ENCODE measurements at regions not wholly inside any gene's neighbourhood (a gene's known extent, or its start where the extent isn't known, plus 50 kb on each side); places are given as distances from the start of the nearest gene placed in this dataset.
"Not testable (repeated sequence)": the region's sequence is repeated elsewhere in the genome, so short reads cannot be mapped to it uniquely, and the experiment has no call there.

DNA sequence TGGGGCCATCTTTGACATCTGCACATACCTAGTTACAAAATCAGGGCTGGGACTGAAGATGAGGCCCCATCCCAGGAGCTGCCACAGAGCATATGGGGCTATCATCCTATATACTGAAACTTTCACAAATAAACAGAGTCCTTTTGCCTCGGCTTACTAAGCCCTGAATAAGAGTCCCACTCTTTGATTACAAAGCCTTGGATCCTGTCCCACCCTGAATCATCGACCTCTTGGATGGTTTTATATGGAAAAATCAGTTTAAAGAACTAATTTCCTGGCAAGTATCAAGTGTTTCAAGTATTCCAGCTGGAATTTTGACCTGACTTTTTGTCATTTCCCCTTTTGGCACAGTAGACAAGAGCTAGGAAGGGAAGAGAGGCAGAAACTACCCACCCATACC is 331.3 kb upstream of the FRG2C start:
- no peak for FAIRE-seq
- no peak for DNase-seq (ENCODE audit: insufficient read length, low spot score)
- TF ChIP-seq POLR2A (IDR thresholded peaks at IDR 0.05; ENCODE audit: low read depth, low read length), result no peak

DNA sequence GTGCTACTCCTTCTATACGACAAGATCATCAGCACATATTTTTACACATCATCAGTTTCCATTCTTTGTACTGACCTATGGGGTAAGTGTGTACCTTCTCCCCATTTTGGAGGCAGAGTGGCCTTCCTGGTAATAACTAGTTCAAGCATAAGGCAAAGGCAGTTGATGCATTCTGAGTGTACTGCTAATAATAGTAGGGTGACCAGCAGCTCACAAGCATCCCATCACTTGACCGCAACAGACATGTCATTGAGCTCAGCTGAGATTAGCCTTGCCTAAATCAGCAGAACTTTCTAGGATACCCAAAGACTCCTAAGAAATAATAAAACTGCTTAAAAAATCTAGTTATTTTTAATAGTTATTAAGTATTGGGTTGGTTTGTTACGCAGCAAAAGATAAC is 329.8 kb upstream of the FRG2C start:
- FAIRE-seq, result no peak
- no peak for TF ChIP-seq POLR2A (IDR thresholded peaks at IDR 0.05; ENCODE audit: low read depth, low read length)
- DNase-seq (ENCODE audit: insufficient read length, low spot score), result no peak

DNA sequence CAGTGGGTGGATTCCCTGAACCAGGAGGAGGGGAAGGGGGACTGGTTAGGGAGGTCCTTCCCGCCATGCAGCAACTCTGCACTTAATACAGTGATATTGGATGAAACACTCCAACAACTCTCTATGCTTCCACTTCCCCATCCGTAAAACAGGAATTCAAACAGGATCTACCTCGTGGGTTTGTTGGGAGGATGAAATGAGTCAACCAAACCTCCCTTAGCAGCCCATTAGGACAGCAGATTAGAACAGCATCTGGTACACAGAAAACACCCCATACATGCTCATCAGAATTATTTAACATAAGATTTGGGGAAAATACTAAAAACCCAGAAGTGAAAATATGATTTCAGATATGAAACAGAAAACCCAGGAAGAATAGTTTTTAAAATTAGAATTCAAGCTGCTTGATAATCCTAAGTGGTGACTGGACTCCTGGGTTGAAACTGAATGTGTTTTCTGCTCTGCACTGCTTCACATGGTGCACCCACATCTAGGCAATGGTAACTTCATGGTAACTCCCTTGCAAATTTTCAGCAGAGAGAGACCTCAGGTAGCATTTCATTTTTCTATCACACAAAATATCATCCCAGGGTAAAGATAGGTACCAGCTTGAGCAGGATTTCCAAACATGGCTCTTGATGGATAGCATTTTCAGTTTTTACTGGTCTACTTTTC is 326.8 kb upstream of the FRG2C start:
- no peak for TF ChIP-seq POLR2A (IDR thresholded peaks at IDR 0.05; ENCODE audit: low read depth, low read length)
- no peak for FAIRE-seq
- no peak for DNase-seq (ENCODE audit: insufficient read length, low spot score)

DNA sequence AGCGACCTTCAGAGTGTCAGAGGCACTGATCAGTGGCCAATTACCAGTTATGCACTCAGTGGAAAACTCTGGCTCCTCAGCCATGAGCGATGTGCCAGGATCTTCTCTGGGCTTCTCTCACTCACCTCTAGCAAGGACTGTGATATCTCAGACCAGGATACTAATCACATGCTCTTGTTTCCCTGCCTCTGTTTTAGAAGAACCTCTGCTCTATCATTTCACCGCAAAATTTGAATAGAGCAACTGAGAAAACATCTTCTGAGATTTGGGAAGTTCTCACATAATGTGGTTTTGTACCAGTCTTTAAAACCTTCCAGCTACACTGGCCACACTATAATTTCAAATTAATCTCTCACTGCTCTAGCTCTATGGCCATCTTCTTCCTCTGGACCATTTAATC is 325.8 kb upstream of the FRG2C start:
- TF ChIP-seq POLR2A (IDR thresholded peaks at IDR 0.05; ENCODE audit: low read depth, low read length), result no peak
- FAIRE-seq (no peak), DNase-seq (ENCODE audit: insufficient read length, low spot score) (no peak)

DNA sequence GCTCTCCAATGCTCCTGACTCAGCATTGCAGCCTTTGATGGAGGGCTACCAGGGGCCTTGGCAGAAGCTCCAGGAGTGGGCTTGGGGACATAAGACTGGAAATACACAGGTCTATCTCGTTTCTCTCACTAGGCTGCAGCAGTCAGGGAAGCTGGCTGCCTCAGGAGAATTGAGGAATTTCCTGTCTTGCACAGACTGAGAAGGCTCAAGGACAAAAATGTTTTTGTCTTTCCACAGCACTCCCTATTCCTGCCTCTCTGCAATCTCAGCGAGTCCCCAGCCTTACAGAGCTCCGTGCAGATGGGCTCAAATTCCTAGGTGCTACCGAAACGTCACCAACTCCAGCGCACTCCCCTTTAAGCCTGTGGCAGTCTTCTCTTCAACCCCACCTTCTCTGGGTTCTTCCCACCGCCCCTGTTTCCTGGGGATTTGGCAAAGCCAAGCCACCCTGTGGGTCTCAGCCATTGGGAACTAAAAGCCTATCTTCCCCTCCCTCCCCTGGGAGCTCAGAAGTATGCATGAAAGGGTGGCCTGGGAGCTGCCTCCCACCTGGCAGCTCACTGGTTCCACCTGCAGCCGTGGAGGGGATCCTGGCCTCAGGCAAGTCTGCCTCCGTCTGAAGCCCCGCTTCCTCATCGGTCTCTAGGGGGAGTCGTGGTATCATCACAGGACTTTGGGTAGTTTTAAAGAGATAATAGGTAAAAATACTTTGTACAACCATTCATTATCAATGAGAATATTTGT is 322.6 kb upstream of the FRG2C start:
- no peak for DNase-seq (ENCODE audit: insufficient read length, low spot score)
- TF ChIP-seq POLR2A (IDR thresholded peaks at IDR 0.05; ENCODE audit: low read depth, low read length), result no peak
- FAIRE-seq, result no peak

DNA sequence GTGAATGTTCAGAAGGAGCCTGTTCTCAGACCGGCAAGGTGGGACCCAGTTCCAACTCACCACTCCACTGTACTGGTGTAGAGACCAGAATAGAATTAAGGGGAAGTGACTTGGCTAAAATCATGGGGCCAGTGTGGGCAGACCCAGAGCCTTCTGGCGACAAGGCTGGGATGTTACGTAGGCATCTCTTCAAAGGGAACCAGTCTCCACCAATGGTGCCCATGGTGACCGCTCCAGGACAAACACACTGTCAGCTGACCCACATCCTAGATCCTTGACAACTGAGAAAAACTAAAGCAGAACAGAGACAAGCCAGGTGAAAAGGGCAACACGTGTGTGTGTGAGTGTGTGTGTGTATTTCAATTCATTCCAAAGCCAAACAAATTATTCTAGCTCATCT is 321.7 kb upstream of the FRG2C start:
- no peak for TF ChIP-seq POLR2A (IDR thresholded peaks at IDR 0.05; ENCODE audit: low read depth, low read length)
- no peak for FAIRE-seq
- DNase-seq (ENCODE audit: insufficient read length, low spot score), result no peak

DNA sequence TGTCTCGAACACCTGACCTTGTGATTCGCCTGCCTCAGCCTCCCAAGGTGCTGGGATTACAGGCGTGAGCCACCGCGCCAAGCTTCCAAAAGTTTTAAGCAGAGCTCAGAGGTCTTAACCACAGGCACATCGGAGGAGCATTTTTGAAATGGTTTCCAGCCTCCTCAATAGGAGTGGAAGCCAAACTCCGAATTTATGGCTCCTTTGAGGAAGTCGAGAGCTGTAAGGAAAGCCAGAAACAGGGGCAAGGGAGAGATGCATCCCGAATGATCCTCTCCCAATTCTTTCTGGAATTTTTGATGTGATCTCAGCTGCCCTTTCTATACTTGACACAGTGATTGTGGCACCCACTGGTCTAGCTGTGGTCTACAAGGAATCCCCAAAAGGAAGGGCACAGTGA is 313.6 kb upstream of the FRG2C start:
- not testable (repeated sequence) for DNase-seq (ENCODE audit: insufficient read length, low spot score); FAIRE-seq

DNA sequence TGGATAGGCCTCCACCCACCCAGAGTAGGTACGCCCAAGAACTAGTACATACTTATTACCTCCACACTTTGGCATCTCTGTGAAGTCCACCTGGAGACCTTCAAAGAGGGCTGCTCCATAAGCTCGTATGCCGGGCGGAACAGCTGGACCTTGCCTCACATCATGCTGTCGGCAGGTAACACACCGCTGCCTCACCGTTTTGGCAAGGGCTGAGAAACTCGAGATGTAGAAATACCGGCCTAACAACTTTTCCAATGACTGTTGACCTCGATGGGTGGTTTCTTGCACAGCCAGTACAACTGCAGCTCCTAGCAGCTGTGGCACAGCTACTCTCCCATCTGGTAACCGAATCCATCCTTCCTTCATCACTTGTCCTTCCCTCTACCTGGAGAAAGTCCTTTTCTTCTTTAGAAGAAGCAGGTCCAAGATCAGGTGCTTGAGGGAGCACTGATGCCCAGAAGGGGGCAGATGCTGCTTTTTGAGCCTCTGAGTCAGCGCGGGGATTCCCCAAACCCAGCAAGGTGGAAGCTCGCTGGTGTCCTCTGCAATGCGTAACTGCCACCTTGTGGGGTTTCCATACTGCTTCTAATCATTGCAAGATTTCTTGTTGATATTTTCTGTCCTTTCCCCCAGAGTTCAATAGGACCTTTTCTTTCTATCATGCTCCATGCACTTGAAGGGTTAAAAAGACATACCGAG is 301.9 kb upstream of the FRG2C start:
- FAIRE-seq; DNase-seq (ENCODE audit: insufficient read length, low spot score): not testable (repeated sequence)

DNA sequence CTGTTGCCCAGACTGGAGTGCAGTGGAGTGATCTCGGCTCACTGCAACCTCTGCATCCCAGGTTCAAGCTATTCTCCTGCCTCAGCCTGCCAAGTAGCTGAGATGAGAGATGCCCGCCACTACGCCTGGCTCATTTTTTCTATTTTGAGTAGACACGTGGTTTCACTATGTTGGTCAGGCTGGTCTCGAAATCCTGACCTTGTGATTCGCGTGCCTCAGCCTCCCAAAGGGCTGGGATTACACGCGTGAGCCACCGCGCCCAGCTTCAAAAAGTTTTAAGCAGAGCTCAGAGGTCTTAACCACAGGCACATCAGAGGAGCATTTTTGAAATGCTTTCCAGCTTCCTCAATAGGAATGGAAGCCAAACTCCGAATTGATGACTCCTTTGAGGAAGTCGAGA is 291.2 kb upstream of the FRG2C start:
- DNase-seq (ENCODE audit: insufficient read length, low spot score); FAIRE-seq: not testable (repeated sequence)

DNA sequence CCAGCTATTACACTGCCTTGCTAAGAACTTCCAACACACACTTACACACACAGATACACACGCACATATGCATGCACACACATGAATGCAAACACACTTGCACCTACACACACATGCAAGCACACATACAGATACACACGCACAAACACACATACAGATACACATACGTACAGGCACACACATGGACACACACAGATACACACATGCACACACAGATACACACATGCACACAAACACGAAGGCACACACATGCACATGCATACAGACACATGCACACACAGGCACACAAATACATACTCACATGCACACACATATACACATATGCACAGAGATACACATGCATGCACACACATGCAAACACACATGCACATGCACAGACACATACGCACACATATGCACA is 284.3 kb upstream of the FRG2C start:
- not testable (repeated sequence) for DNase-seq (ENCODE audit: insufficient read length, low spot score); FAIRE-seq

DNA sequence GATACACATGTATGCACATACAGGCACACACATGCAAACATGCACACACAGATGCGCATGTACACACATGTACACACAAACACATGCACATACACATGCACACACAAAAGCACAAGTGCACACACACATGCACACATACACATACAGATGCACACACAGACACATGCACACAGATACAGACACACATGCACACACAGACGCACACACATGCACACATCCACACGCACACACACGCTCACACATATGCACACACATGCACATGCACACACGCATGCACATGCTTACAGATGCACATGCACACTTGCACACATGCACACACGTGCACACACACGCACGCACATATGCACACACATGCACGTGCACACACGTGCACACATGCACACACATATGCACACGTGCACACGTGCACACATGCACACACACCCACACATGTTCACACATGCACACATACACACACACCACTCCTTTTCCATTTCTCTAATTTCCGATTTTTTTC is 283.8 kb upstream of the FRG2C start:
- TF ChIP-seq POLR2A (IDR thresholded peaks at IDR 0.05; ENCODE audit: low read depth, low read length), result no peak
- DNase-seq (ENCODE audit: insufficient read length, low spot score), result no peak
- no peak for FAIRE-seq

DNA sequence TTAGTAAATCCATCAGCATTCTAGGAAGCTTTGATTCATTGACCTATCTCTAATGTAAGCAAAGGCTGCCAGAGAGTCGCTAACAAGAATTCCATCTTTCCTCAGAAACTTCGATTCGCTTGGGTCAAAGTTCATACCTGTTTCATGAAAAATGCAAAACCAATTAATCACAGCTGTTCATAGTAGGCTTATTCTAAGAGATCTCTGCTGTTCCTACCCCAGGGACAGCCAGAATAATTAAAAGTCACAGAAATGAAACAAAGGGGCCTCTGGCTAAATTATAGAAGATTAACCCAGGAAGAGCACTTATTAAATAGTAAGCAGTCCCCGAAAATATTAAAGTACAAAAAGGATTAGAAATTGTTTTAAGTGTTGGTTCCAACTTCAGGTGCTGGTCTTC is 280.1 kb upstream of the FRG2C start:
- FAIRE-seq; DNase-seq (ENCODE audit: insufficient read length, low spot score): not testable (repeated sequence)

DNA sequence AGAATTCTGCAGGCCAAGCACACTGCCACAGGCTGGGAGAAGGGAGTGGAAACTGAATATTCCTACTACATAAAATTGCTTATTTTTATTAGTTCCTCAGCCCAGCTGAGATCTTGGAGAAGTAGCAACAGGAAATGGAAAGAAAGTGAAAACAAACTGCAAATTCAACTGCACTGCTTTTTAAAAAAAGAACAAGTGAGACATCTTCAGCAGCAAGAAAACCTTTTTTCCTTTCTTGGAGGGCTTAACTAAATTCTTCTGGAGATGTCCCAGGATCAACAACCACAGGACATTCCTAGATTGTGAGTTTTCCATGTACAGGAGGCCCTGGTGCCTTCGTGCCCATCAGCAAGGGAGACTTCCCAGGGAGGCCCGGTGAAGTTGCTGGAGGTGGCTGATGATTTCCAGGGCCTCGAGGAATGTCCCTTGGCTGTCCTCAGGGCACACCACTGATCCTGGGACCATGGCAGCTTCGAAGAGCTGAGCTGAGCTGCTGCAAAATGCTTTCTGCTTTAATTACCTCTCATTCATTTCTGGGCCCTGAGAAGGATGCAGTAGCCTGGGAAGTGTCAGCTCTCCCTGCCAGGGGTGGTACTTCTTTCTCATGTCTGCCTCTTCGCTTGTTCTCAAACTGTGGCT is 275.5 kb upstream of the FRG2C start:
- FAIRE-seq; DNase-seq (ENCODE audit: insufficient read length, low spot score): not testable (repeated sequence)

DNA sequence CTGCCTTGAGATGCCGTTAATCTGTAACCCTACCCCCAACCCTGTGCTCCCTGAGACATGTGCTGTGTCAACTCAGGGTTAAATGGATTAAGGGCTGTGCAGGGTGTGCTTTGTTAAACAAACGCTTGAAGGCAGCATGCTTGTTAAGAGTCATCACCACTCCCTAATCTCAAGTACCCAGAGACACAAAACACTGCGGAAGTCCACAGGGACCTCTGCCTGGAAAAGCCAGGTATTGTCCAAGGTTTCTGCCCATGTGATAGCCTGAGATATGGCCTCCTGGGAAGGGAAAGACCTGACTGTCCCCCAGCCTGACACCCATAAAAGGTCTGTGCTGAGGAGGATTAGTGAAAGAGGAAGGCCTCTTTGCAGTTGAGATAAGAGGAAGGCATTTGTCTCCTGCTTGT is 270.8 kb upstream of the FRG2C start:
- not testable (repeated sequence) for FAIRE-seq; DNase-seq (ENCODE audit: insufficient read length, low spot score)

DNA sequence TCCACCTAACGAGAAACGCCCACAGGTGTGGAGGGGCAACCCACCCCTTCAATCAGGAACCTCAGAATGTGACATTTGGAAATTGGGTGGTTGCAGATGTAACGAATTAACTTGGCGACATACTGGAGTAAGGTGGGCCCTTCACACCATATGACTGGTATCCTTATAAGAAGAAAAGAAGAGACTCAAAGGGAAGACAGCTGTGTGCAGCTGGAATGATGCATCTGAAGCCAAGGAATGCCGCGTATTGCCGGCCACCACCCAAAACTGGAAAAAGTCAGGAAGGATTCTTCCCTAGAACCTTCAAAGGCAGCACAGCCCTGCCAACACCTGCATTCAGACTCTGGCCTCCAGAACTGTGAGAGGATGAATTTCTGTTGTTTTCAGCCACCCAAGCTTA is 270.0 kb upstream of the FRG2C start:
- FAIRE-seq, result not testable (repeated sequence)

DNA sequence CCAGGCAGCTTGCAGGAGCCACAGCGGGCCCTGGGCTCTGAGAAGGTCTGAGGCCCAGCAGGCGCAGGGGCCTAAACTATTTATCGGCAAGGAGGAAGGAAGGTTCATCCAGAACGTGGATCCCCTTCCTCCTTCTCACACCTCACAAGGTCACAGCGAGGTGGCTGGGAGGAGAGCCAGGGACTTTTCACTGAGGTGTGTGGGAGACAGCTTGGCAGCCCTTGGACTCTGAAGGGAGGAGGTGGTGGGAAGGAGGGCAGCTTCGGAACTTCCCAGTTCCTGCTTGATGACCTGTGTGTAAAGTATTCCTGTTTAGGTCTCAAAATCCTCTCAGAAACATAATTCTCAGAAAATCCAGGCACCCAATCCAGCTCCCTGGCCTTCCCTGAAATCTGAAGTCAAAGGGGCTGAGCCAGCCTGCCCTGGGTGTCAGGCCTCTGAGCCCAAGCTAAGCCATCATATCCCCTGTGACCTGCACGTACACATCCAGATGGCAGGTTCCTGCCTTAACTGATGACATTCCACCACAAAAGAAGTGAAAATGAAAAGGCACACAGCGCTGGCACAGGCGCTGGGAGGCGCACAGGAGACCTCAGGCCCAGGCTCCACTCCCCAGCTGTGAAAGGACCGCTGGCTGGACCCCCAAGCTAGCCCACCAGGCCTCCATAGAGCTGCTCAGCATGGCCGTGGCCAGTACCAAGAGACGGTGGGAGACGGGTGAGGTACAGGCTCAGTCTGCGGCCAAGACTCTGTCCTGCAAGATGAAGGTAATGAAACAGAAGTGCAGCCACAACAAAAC is 269.4 kb upstream of the FRG2C start:
- not testable (repeated sequence) for DNase-seq (ENCODE audit: insufficient read length, low spot score); FAIRE-seq

More for the DNA sequence above, 270.0 kb upstream of the FRG2C start:
- not testable (repeated sequence) for DNase-seq (ENCODE audit: insufficient read length, low spot score)
